Keratinocyte (primary cell): ENCODE measurements at regions not wholly inside any gene's neighbourhood (a gene's known extent, or its start where the extent isn't known, plus 50 kb on each side); places are given as distances from the start of the nearest gene placed in this dataset.

Experiments used
- EZH2 ChIP-seq: IDR thresholded peaks from one replicate; pipeline ENCODE4 v1.6.1; 2012; ENCODE audit warnings: inconsistent platforms, mild to moderate bottlenecking, low read length, moderate library complexity
- TF ChIP-seq, protein P1 (sequence below), 3 experiments: IDR thresholded peaks in 1 of 3; conservative IDR thresholded peaks in 1 of 3; optimal IDR thresholded peaks in 1 of 3; 2 replicates in 2 of 3; 3 replicates in 1 of 3; pipeline versions ENCODE3 to v1.5.1; 2011; ENCODE audit warnings: low read length in 3 of 3, mild to moderate bottlenecking in 3 of 3, moderate library complexity in 2 of 3, control low read depth in 1 of 3, inconsistent platforms in 1 of 3; ENCODE audit not compliant: insufficient read depth in 2 of 3; ENCODE audit errors: extremely low read depth in 1 of 3

DNA sequence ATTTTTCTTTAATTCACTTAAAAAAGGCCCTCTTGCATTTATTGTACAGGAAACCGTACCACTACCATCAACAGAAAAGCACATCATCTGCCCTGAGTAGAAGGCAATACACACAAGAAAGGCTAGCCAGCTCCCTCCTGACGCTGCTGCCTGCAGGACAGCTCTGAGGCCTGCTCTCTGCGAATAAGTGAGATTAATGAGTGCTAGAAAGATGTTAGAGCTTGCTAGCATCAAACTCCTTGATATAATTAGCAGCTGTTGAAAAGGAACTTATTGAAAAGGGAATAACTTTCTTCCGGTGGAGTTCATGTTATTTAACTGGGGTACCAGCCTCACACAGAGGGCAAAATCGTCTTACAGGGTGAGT is 56.1 kb downstream of the INHBB start:
- TF ChIP-seq, protein P1, sequence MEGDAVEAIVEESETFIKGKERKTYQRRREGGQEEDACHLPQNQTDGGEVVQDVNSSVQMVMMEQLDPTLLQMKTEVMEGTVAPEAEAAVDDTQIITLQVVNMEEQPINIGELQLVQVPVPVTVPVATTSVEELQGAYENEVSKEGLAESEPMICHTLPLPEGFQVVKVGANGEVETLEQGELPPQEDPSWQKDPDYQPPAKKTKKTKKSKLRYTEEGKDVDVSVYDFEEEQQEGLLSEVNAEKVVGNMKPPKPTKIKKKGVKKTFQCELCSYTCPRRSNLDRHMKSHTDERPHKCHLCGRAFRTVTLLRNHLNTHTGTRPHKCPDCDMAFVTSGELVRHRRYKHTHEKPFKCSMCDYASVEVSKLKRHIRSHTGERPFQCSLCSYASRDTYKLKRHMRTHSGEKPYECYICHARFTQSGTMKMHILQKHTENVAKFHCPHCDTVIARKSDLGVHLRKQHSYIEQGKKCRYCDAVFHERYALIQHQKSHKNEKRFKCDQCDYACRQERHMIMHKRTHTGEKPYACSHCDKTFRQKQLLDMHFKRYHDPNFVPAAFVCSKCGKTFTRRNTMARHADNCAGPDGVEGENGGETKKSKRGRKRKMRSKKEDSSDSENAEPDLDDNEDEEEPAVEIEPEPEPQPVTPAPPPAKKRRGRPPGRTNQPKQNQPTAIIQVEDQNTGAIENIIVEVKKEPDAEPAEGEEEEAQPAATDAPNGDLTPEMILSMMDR (optimal IDR thresholded peaks at IDR 0.05 in 1 of 3, IDR thresholded peaks at IDR 0.05 in 1 of 3, conservative IDR thresholded peaks at IDR 0.05 in 1 of 3; ENCODE audit: extremely low read depth in 1 of 3, insufficient read depth in 2 of 3, low read length in 3 of 3), result no peak
- TF ChIP-seq EZH2, result no peak
